GM23338 (cell line): ENCODE measurements at regions not wholly inside any gene's neighbourhood (a gene's known extent, or its start where the extent isn't known, plus 50 kb on each side); places are given as distances from the start of the nearest gene placed in this dataset.

ENCODE experiments used
- CREB1 ChIP-seq: fragments of 250-450 bp; sonication (Bioruptor Pico); IDR thresholded peaks from 2 replicates; pipeline ENCODE4 v1.5.0; 2020; ENCODE audit warnings: low read depth, mild to moderate bottlenecking, moderate library complexity
- CTCF ChIP-seq, 2 experiments: fragments of 200-600 bp in 1 of 2; sonication (generic) in 1 of 2; conservative IDR thresholded peaks; 2 replicates each; pipeline versions ENCODE4 v1.5.1 to v1.6.1; 2016 to 2017; ENCODE audit warnings: antibody characterized with exemption in 2 of 2, low read depth in 2 of 2, mild to moderate bottlenecking in 2 of 2, moderate library complexity in 1 of 2
- ETS1 ChIP-seq: IDR thresholded peaks from 2 replicates; pipeline ENCODE4 v1.6.1; 2016; ENCODE audit warnings: antibody characterized with exemption
- EZH2 ChIP-seq: fragments of 200-600 bp; sonication (generic); IDR thresholded peaks from one replicate; pipeline ENCODE4 v1.8.0; 2017; ENCODE audit warnings: antibody characterized with exemption, mild to moderate bottlenecking, low read depth; ENCODE audit not compliant: unreplicated experiment
- EZH2phosphoT487 ChIP-seq: fragments of 200-600 bp; sonication (generic); IDR thresholded peaks from one replicate; pipeline ENCODE4 v1.8.1; 2018; ENCODE audit warnings: antibody characterized with exemption; ENCODE audit not compliant: unreplicated experiment
- JUNB ChIP-seq: IDR thresholded peaks from one replicate; pipeline ENCODE4 v1.6.1; 2016; ENCODE audit warnings: antibody characterized with exemption; ENCODE audit not compliant: unreplicated experiment
- POLR2AphosphoS5 ChIP-seq: IDR thresholded peaks from 2 replicates; pipeline ENCODE4 v1.6.1; 2016; ENCODE audit warnings: antibody characterized with exemption, low read depth
- STAT1 ChIP-seq: IDR thresholded peaks from one replicate; pipeline ENCODE4 v1.6.1; 2016; ENCODE audit warnings: antibody characterized with exemption; ENCODE audit not compliant: unreplicated experiment
- TF ChIP-seq, protein P1 (sequence below): IDR thresholded peaks from one replicate; pipeline ENCODE4 v1.6.1; 2018; ENCODE audit warnings: antibody characterized with exemption; ENCODE audit not compliant: unreplicated experiment

GRCh38 chr13:78709028-78709427 is 50.1 kb upstream of the OBI1 start:
- TF ChIP-seq CTCF (conservative IDR thresholded peaks at IDR 0.05; ENCODE audit: low read depth in 2 of 2) (no peak), EZH2 (no peak), EZH2phosphoT487 (no peak), POLR2AphosphoS5 (no peak), CREB1 (CRISPR knock-in tag) (no peak), JUNB (no peak), STAT1 (no peak), ETS1 (no peak)
- TF ChIP-seq, protein P1, sequence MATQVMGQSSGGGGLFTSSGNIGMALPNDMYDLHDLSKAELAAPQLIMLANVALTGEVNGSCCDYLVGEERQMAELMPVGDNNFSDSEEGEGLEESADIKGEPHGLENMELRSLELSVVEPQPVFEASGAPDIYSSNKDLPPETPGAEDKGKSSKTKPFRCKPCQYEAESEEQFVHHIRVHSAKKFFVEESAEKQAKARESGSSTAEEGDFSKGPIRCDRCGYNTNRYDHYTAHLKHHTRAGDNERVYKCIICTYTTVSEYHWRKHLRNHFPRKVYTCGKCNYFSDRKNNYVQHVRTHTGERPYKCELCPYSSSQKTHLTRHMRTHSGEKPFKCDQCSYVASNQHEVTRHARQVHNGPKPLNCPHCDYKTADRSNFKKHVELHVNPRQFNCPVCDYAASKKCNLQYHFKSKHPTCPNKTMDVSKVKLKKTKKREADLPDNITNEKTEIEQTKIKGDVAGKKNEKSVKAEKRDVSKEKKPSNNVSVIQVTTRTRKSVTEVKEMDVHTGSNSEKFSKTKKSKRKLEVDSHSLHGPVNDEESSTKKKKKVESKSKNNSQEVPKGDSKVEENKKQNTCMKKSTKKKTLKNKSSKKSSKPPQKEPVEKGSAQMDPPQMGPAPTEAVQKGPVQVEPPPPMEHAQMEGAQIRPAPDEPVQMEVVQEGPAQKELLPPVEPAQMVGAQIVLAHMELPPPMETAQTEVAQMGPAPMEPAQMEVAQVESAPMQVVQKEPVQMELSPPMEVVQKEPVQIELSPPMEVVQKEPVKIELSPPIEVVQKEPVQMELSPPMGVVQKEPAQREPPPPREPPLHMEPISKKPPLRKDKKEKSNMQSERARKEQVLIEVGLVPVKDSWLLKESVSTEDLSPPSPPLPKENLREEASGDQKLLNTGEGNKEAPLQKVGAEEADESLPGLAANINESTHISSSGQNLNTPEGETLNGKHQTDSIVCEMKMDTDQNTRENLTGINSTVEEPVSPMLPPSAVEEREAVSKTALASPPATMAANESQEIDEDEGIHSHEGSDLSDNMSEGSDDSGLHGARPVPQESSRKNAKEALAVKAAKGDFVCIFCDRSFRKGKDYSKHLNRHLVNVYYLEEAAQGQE: no peak
